ENCODE measurements at regions not wholly inside any gene's neighbourhood (a gene's known extent, or its start where the extent isn't known, plus 50 kb on each side); places are given as distances from the start of the nearest gene placed in this dataset.

DNA sequence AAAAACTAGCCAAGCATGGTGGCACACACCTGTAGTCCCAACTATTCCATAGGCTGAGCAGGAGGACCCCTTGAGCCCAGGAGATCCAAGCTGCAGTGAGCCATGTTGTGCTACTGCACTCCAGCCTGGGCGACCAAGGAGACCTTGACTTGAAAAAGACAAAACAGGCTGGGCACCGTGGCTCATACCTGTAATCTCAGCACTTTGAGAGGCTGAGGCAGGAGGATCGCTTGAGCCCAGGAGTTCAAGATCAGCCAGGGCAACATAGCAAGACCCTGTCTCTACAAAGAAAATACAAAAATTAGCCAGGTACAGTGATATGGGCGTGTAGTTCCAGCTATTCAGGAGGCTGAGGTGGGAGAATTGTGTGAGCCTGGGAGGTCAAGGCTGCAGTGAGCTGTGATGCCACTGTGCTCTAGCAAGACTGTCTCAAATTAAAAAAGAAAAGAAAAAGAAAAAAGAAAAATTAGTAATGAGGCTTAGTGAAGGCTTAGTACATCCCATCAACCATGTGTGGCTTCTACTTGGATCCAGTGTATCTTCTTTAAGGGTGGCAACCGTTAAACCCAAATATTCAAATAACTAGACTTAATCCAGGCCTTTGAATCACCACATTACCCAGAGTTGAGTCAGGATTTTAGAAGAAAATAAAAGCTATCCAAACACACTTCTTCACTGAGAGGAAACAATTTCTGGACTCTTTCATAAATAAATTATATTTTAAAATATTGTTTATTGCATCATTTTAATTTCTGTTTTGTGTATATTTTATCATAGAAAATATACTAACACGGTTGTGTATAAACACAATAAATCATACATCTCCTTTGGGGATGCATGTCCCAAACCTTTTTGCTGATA, 74.3 kb upstream of the RAB4A start:
- Histone ChIP-seq H3K27me3 (ENCODE audit: control insufficient read depth in 4 of 4, insufficient read depth in 4 of 4, low read length in 3 of 4) (no peaks in the 10 kb centered on the region), H3K36me3 (ENCODE audit: control insufficient read depth in 4 of 4, insufficient read depth in 3 of 4, low read depth in 1 of 4, low read length in 3 of 4) (no peaks in the 10 kb centered on the region), H3K27ac (ENCODE audit: low read depth in 1 of 2, low read length in 2 of 2) (no peak overlapping the region), H3K9me3 (ENCODE audit: control insufficient read depth in 4 of 4, low read length in 3 of 4) (no peaks in the 10 kb centered on the region), H3K4me3 (ENCODE audit: low read depth in 1 of 3, low read length in 3 of 3) (no peak overlapping the region), H3K9ac (ENCODE audit: low read depth in 1 of 2, low read length in 2 of 2) (no peak overlapping the region), H3K4me1 (ENCODE audit: control insufficient read depth in 4 of 4, insufficient read depth in 4 of 4, low read length in 3 of 4) (no peaks in the 10 kb centered on the region)
- TF ChIP-seq ATF3 (IDR thresholded peaks at IDR 0.05) = no peak
- TF ChIP-seq YY1 (IDR thresholded peaks at IDR 0.05) = no peak
- TF ChIP-seq, protein P1, sequence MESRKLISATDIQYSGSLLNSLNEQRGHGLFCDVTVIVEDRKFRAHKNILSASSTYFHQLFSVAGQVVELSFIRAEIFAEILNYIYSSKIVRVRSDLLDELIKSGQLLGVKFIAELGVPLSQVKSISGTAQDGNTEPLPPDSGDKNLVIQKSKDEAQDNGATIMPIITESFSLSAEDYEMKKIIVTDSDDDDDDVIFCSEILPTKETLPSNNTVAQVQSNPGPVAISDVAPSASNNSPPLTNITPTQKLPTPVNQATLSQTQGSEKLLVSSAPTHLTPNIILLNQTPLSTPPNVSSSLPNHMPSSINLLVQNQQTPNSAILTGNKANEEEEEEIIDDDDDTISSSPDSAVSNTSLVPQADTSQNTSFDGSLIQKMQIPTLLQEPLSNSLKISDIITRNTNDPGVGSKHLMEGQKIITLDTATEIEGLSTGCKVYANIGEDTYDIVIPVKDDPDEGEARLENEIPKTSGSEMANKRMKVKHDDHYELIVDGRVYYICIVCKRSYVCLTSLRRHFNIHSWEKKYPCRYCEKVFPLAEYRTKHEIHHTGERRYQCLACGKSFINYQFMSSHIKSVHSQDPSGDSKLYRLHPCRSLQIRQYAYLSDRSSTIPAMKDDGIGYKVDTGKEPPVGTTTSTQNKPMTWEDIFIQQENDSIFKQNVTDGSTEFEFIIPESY (IDR thresholded peaks at IDR 0.05) = no peak
- no peak for TF ChIP-seq NR2F2 (IDR thresholded peaks at IDR 0.05)
- no peak for TF ChIP-seq JUND (IDR thresholded peaks at IDR 0.05)
- no peak for TF ChIP-seq SP1 (IDR thresholded peaks at IDR 0.05)
- TF ChIP-seq HNF4G (IDR thresholded peaks at IDR 0.05) = no peak
- TF ChIP-seq RAD21 (IDR thresholded peaks at IDR 0.05) = no peak
- TF ChIP-seq FOXA2 (IDR thresholded peaks at IDR 0.05) = no peak
- no peak for TF ChIP-seq HNF4A (conservative IDR thresholded peaks at IDR 0.05)
- TF ChIP-seq TAF1 (conservative IDR thresholded peaks at IDR 0.05) = no peak
- no peak for TF ChIP-seq RXRA (IDR thresholded peaks at IDR 0.05)
- TF ChIP-seq EGR1 (IDR thresholded peaks at IDR 0.05; ENCODE audit: low read depth in 2 of 2) = no peak
- TF ChIP-seq, protein P2, sequence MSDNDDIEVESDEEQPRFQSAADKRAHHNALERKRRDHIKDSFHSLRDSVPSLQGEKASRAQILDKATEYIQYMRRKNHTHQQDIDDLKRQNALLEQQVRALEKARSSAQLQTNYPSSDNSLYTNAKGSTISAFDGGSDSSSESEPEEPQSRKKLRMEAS (IDR thresholded peaks at IDR 0.05) = no peak
- TF ChIP-seq, protein P3, sequence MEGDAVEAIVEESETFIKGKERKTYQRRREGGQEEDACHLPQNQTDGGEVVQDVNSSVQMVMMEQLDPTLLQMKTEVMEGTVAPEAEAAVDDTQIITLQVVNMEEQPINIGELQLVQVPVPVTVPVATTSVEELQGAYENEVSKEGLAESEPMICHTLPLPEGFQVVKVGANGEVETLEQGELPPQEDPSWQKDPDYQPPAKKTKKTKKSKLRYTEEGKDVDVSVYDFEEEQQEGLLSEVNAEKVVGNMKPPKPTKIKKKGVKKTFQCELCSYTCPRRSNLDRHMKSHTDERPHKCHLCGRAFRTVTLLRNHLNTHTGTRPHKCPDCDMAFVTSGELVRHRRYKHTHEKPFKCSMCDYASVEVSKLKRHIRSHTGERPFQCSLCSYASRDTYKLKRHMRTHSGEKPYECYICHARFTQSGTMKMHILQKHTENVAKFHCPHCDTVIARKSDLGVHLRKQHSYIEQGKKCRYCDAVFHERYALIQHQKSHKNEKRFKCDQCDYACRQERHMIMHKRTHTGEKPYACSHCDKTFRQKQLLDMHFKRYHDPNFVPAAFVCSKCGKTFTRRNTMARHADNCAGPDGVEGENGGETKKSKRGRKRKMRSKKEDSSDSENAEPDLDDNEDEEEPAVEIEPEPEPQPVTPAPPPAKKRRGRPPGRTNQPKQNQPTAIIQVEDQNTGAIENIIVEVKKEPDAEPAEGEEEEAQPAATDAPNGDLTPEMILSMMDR (IDR thresholded peaks at IDR 0.05; ENCODE audit: low read depth, low read length, missing input control) = no peak
- TF ChIP-seq GABPA (IDR thresholded peaks at IDR 0.05 in 1 of 2, conservative IDR thresholded peaks at IDR 0.05 in 1 of 2) = no peak
- TF ChIP-seq REST (IDR thresholded peaks at IDR 0.05) = no peak
- TF ChIP-seq FOXA1 (IDR thresholded peaks at IDR 0.05) = no peak
- no peak for DNase-seq (ENCODE audit: low spot score)
- WGBS = 93% methylated on average over 6 of the region's 6 CpGs

All from liver (tissue), 8 donors.